GM23338 (cell line): ENCODE measurements at regions not wholly inside any gene's neighbourhood (a gene's known extent, or its start where the extent isn't known, plus 50 kb on each side); places are given as distances from the start of the nearest gene placed in this dataset.
A peak's percentile ranks its signal among the peaks of the same experiment; 100 is the strongest.

Experiments used
- ATAC-seq: fragments of 200-7000 bp; cut with Tn5 transposase; 3 replicates; pipeline ENCODE4 v1.9.1; 2020
- DNase-seq: peaks from one replicate; pipeline ENCODE4 v3.0.0-alpha.2; 2015; ENCODE audit warnings: low spot score
- H2AFZ ChIP-seq: fragments of 200-600 bp; sonication (generic); 2 replicates; pipeline ENCODE4 v1.8.0; 2016; ENCODE audit warnings: antibody characterized with exemption, mild to moderate bottlenecking, moderate library complexity
- H3F3A ChIP-seq: fragments of 200-600 bp; sonication (generic); replicated peaks from 2 replicates; pipeline ENCODE4 v1.8.0; 2017; ENCODE audit warnings: antibody characterized with exemption, mixed run types, low read depth
- H3K27ac ChIP-seq: fragments of 200-600 bp; sonication (generic); 2 replicates; pipeline ENCODE4 v1.6.1; 2016; ENCODE audit warnings: low read depth
- H3K27me3 ChIP-seq: fragments of 200-600 bp; sonication (generic); 2 replicates; pipeline ENCODE4 v1.8.0; 2016; ENCODE audit warnings: mild to moderate bottlenecking, mixed run types, moderate library complexity; ENCODE audit not compliant: insufficient read depth
- H3K36me3 ChIP-seq: fragments of 200-600 bp; sonication (generic); 2 replicates; pipeline ENCODE4 v1.8.0; 2016; ENCODE audit warnings: mild to moderate bottlenecking; ENCODE audit not compliant: insufficient read depth
- H3K4me1 ChIP-seq: fragments of 200-600 bp; sonication (generic); 2 replicates; pipeline ENCODE4 v1.8.0; 2016; ENCODE audit warnings: mild to moderate bottlenecking, moderate library complexity; ENCODE audit not compliant: insufficient read depth
- H3K4me2 ChIP-seq: fragments of 200-600 bp; sonication (generic); 2 replicates; pipeline ENCODE4 v1.7.1; 2017; ENCODE audit warnings: mixed run types
- H3K4me3 ChIP-seq: fragments of 200-600 bp; sonication (generic); 2 replicates; pipeline ENCODE4 v1.6.1; 2016; ENCODE audit warnings: mixed run types
- H3K79me2 ChIP-seq: fragments of 200-600 bp; sonication (generic); replicated peaks from 2 replicates; pipeline ENCODE4 v1.8.0; 2017; ENCODE audit warnings: mild to moderate bottlenecking; ENCODE audit not compliant: insufficient read depth
- H3K9me2 ChIP-seq: fragments of 200-600 bp; sonication (generic); 2 replicates; pipeline ENCODE4 v1.8.0; 2017; ENCODE audit not compliant: insufficient read depth
- H4K20me1 ChIP-seq: fragments of 200-600 bp; sonication (generic); replicated peaks from 2 replicates; pipeline ENCODE4 v1.8.0; 2017; ENCODE audit warnings: mild to moderate bottlenecking; ENCODE audit not compliant: insufficient read depth
- H3K27ac Mint-ChIP-seq: 2 replicates; pipeline ENCODE4 v1.8.0; 2020; ENCODE audit warnings: inconsistent platforms, mild to moderate bottlenecking, moderate library complexity, mixed read lengths
- H3K27me3 Mint-ChIP-seq: 3 replicates; pipeline ENCODE4 v1.8.0; 2022; ENCODE audit warnings: low read depth, mild to moderate bottlenecking, moderate library complexity, mixed read lengths, inconsistent platforms; ENCODE audit not compliant: insufficient read depth, poor library complexity
- H3K36me3 Mint-ChIP-seq: 3 replicates; pipeline ENCODE4 v1.8.0; 2021; ENCODE audit warnings: low read depth, mild to moderate bottlenecking, inconsistent platforms, moderate library complexity, mixed read lengths
- H3K4me1 Mint-ChIP-seq: 3 replicates; pipeline ENCODE4 v1.8.0; 2020; ENCODE audit warnings: mild to moderate bottlenecking, inconsistent platforms, mixed read lengths
- H3K4me3 Mint-ChIP-seq: 3 replicates; pipeline ENCODE4 v1.8.0; 2021; ENCODE audit warnings: moderate library complexity, mild to moderate bottlenecking, inconsistent platforms, mixed read lengths
- H3K9me3 Mint-ChIP-seq: 3 replicates; pipeline ENCODE4 v1.8.0; 2020; ENCODE audit warnings: moderate library complexity, mild to moderate bottlenecking, inconsistent platforms, mixed read lengths
- CTCF ChIP-seq, 2 experiments: fragments of 200-600 bp in 1 of 2; sonication (generic) in 1 of 2; conservative IDR thresholded peaks; 2 replicates each; pipeline versions ENCODE4 v1.5.1 to v1.6.1; 2016 to 2017; ENCODE audit warnings: antibody characterized with exemption in 2 of 2, low read depth in 2 of 2, mild to moderate bottlenecking in 2 of 2, moderate library complexity in 1 of 2
- ETS1 ChIP-seq: IDR thresholded peaks from 2 replicates; pipeline ENCODE4 v1.6.1; 2016; ENCODE audit warnings: antibody characterized with exemption
- EZH2 ChIP-seq: fragments of 200-600 bp; sonication (generic); IDR thresholded peaks from one replicate; pipeline ENCODE4 v1.8.0; 2017; ENCODE audit warnings: antibody characterized with exemption, mild to moderate bottlenecking, low read depth; ENCODE audit not compliant: unreplicated experiment
- JUNB ChIP-seq: IDR thresholded peaks from one replicate; pipeline ENCODE4 v1.6.1; 2016; ENCODE audit warnings: antibody characterized with exemption; ENCODE audit not compliant: unreplicated experiment
- ZNF114 ChIP-seq: fragments of 250-450 bp; sonication (Bioruptor Pico); IDR thresholded peaks from 2 replicates; pipeline ENCODE4 v1.5.0; 2020; ENCODE audit warnings: mild to moderate bottlenecking, moderate library complexity
- ZNF331 ChIP-seq: fragments of 250-450 bp; sonication (Bioruptor Pico); IDR thresholded peaks from 2 replicates; pipeline ENCODE4 v1.5.0; 2020; ENCODE audit warnings: low read depth, mild to moderate bottlenecking, moderate library complexity
- ZNF462 ChIP-seq: fragments of 250-450 bp; sonication (Bioruptor Pico); IDR thresholded peaks from 2 replicates; pipeline ENCODE4 v1.5.0; 2020; ENCODE audit warnings: mild to moderate bottlenecking, moderate library complexity

- ATAC-seq, result no peak
These were observed 251.0 kb downstream of the SQOR start for GRCh38 chr15:45885801-45886200.

More at GRCh38 chr15:45885801-45886200, 251.0 kb downstream of the SQOR start:
- no peaks in the 10 kb centered on the region for H3F3A ChIP-seq
- H4K20me1 ChIP-seq, result no peaks in the 10 kb centered on the region
- DNase-seq, result no peak
- no peaks in the 10 kb centered on the region for H3K4me1 Mint-ChIP-seq
- no peak overlapping the region for H3K27ac Mint-ChIP-seq
- H3K27ac ChIP-seq, result no peak overlapping the region
- no peaks in the 10 kb centered on the region for H3K4me1 ChIP-seq
- H3K4me3 ChIP-seq, result no peak overlapping the region
- peaks cover 18% of the 10 kb centered on the region for H3K36me3 Mint-ChIP-seq
- H3K27me3 Mint-ChIP-seq, result no peaks in the 10 kb centered on the region
- H3K36me3 ChIP-seq, result no peaks in the 10 kb centered on the region
- no peak for TF ChIP-seq ZNF114 (CRISPR knock-in tag)
- TF ChIP-seq ETS1, result no peak
- no peak for TF ChIP-seq ZNF462 (CRISPR knock-in tag)
- TF ChIP-seq CTCF (conservative IDR thresholded peaks at IDR 0.05; ENCODE audit: low read depth in 2 of 2), result peak in 1 of 2 experiments; percentile 39; a peak in 3 of 4 replicates
- TF ChIP-seq EZH2, result no peak
- no peak for TF ChIP-seq ZNF331 (CRISPR knock-in tag)
- no peak for TF ChIP-seq JUNB
- H3K9me2 ChIP-seq, result no peaks in the 10 kb centered on the region
- H3K27me3 ChIP-seq, result no peaks in the 10 kb centered on the region
- H3K79me2 ChIP-seq, result no peaks in the 10 kb centered on the region
- peaks cover 85% of the 10 kb centered on the region for H3K9me3 Mint-ChIP-seq
- H3K4me3 Mint-ChIP-seq, result no peak overlapping the region
- no peak overlapping the region for H3K4me2 ChIP-seq
- no peak overlapping the region for H2AFZ ChIP-seq
